Activated CD8-positive, alpha-beta memory T cell treated with anti-CD3 and anti-CD28 coated beads, Interleukin-2, amount 50 U/mL, for 24 hours (primary cell): ENCODE measurements at regions not wholly inside any gene's neighbourhood (a gene's known extent, or its start where the extent isn't known, plus 50 kb on each side); places are given as distances from the start of the nearest gene placed in this dataset.
A peak's percentile ranks its signal among the peaks of the same experiment; 100 is the strongest.
"Not testable (repeated sequence)": the region's sequence is repeated elsewhere in the genome, so short reads cannot be mapped to it uniquely, and the experiment has no call there.

Source experiments
- DNase-seq: peaks from one replicate; pipeline ENCODE4 v3.0.0-alpha.2; 2020; ENCODE audit errors: extremely low read depth

DNA sequence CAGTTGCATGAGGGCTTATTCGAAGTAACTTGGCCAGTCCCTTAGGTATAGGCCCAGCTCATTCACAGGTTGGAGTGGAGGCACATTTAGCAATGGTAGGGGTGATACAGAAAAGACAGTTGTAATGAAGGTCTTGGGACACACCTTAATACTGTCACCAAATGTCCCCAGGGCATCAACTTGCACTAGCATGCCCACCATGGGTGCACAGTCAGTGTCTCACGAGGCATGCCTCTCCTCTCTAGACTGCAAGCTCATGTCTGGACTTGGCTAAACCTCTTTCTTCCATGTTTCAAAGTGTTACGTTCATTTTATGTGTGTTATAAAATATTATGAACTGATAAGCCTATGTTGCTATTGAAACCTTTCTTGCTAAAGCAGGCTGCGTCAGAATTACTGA is 124.0 kb upstream of the ECI2 start:
- DNase-seq, result no peak

DNA sequence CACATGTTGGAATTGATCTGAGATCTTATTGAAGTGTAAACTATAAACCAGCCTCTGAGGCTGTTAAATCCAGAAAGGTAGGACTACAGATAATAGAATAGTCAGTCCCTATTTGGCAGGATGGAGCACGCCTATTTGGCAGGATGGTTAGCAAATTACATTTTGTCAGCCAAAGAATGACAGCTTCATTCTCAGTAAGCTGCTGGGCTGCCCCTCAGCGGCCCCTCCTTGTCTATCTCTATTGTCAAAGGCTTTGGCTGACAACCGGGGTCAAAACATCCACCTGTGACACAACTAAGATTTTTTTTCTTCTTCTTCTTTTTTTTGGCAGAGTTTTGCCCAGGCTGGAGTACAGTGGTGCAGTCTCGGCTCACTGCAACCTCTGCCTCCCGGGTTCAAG is 123.4 kb upstream of the ECI2 start:
- DNase-seq, result no peak

DNA sequence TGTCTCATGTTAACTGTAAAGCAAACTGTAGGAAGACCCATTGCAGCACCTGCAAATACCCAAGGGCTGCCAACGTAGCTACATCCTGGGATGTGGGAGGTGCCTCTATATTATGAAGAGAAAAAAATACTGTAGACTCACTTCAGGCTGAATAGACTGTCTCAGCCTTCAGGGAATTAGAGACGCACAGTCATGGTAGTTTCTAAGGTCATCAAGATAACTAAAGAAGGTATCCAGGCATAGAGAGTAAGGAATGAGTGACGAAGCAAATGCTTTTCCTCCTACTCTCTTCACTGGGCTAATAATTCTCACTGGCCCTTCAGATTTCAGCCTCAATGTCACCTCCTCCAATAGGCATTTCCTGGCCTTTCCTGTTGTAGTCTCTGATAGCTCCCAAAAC is 121.6 kb upstream of the ECI2 start:
- DNase-seq, result no peak

DNA sequence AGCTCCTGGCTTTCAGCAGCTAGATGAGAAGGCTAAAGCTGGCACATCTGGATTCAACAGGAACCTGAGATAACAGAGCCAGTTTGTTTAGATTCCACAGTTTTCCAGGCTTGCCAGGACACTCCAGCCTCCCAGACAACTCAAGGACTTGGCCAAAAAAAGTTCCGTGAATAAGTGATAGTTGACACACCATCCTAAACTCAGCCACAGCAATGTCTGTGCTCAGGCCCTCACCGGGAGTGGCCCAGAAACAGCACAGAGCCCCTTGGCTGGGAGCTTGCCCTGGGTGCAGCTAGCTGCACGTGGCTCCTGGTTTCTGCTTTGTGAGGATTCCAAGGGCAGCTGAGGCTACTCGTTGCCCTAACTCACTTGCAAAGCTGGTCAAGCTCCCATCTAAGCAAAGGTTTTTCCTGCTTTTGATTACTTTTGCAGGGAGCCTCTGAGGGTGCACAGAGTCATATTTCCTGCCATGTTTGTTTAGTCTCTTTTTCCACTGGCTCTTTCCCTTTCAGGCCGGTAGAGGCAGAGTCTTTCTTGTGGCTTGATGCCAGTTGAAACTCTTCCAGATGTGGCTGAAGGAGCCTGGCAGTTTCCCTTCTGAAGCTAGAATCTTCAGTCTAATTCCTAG is 118.3 kb upstream of the ECI2 start:
- DNase-seq, result no peak

DNA sequence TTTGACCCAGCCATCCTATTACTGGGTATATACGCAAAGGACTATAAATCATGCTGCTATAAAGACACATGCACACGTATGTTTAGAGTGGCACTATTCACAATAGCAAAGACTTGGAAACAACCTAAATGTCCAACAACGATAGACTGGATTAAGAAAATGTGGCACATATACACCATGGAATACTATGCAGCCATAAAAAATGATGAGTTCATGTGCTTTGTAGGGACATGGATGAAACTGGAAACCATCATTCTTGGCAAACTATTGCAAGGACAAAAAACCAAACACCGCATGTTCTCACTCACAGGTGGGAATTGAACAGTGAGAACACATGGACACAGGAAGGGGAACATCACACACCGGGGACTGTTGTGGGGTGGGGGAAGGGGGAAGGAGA is 117.1 kb upstream of the ECI2 start:
- not testable (repeated sequence) for DNase-seq

DNA sequence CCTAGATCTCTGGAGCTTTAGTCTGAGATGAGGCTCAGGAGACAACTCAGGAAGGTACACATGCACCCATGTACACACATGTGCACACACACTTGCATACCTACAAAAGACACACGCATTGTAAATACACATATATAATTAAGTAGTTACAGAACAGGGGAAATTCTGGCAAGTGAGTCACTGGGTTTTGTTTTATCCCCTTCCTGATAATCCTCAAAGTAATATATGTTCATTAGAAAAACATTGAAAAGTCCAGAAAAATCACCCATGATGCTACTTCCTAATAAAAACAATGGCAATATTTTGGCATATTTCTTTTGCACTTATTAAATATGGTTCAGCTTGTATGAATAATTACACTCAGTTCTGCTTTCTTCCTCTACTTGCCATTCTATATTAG is 115.3 kb upstream of the ECI2 start:
- no peak for DNase-seq

DNA sequence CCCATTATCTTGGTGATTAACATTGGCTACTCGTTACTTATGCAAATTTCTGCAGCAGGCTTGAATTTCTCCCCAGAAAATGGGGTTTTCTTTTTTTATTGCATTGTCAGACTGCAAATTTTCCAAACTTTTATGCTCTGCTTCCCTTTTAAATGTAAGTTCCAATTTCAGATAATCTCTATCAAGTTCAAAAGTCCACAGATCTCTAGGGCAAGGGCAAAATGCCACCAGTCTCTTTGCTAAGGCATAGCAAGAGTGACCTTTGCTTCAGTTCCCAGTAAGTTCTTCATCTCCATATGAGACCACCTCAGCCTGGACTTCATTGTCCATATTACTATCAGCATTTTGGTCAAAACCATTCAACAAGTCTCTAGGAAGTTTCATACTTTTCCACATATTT is 108.5 kb upstream of the ECI2 start:
- DNase-seq, result not testable (repeated sequence)

DNA sequence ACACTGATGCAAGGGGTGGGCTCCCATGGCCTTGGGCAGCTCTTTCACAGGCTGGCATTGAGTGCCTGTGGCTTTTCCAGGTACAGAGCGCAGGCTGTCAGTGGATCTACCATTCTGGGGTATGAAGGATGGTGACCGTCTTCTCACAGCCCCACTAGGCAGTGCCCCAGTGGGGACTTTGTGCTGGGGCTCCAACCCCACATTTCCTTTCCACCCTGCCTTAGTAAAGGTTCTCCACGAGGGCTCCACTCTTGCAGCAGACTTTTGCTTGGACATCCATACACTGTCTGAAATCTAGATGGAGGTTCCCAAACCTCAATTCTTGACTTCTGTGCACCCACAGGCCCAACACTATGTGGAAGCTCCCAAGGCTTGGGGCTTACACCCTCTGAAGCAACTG is 107.9 kb upstream of the ECI2 start:
- DNase-seq, result no peak

DNA sequence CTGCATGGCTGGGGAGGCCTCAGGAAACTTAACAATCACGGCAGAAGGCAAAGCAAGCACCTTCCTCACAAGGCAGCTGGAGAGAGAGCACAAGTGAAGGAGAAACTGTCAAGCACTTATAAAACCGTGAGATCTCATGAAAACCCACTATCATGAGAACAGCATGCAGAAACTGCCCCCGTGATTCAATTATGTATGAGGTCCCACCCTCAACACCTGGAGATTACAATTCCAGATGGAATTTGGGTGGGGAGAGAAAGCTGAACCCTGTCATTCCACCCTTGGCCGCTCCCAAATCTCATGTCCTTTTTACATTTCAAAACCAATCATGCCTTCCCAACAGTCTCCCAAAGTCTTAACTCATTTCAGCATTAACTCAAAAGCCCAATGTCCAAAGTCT is 107.2 kb upstream of the ECI2 start:
- no peak for DNase-seq

DNA sequence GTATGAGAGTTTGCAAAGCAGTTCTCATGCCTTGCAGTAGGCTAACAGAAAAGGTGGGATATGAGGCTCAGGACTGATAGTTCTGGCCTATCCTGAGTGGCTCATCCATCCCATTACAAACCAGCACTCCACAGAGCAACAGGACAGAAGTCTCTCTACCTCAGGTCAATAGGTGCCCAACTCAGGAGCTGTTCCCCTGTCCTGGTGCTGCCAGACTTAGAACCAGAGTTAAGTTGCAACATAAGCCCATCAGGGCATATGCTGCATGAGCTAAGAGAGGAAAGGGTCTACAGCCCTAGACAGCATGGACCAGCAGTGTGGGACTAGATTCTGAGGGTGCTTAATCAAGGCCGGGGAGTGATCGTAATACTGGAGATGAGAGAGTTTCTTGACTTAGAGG is 104.8 kb upstream of the ECI2 start:
- DNase-seq, result no peak

DNA sequence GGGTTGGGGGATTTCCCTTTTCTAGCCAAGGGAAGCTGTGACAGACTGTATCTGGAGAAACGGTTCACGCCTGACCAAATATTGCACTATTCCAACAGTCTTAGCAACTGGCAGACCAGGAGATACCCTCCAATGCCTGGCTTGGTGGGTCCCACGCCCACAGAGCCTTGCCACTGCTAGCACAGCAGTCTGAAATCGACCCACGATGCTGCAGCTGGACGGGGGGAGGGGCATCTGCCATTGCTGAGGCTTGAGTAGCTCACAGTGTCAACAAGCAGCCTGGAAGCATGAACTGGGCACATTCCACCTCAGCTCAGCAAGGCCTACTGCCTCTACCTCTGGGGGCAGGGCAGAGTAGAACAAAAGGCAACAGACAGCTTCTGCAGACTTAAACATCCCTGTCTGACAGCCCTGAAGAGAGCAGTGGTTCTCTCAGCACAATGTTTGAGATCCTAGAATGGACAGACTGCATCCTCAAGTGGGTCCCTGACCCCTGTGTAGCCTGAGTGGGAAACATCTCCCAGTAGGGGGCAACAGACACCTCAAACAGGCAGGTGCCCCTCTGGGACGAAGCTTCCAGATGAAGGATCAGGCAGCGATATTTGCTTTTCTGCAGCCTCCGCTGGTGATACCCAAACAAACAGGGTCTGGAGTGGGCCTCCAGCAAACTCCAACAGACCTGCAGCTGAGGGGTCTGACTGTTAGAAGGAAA is 89.9 kb upstream of the ECI2 start:
- no peak for DNase-seq

DNA sequence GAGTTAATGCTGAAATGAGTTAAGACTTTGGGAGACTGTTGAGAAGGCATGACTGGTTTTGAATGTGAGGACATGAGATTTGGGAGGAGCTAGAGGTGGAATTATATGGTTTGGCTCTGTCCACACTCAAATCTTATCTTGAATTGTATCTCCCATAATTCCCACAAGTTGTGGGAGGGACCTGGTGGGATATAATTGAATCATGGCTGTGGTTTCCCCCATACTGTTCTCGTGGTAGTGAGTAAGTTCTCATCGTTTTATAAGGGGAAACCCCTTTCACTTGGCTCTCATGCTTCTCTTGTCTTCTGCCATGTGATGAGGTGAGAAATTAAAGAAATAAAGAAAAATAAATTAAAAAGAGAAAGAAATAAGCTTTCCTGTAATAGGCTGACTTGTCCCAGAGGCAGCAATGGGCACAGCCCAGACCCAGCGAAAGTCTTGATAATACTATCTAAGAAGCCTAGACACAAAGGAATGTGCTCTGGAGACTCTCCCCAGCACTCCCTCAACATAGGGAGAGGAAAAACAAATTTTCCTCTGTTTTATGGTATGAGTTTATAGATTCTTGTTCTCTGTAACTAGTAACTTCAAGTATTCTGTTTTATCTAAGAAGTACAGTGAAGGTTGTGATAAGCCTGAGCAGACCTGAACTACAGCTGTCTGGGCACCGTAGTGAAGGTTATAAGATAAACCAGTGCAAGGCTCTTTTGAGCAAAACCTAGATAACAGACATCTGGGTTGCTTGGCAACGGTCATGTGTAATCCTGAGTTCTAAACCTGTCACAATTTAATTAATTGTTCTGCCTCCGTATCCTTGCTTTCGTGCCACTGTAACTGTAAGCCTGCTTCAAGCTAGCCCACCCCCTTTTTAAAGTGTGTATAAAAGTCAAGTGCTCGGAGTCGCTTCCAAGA is 88.9 kb upstream of the ECI2 start:
- no peak for DNase-seq

DNA sequence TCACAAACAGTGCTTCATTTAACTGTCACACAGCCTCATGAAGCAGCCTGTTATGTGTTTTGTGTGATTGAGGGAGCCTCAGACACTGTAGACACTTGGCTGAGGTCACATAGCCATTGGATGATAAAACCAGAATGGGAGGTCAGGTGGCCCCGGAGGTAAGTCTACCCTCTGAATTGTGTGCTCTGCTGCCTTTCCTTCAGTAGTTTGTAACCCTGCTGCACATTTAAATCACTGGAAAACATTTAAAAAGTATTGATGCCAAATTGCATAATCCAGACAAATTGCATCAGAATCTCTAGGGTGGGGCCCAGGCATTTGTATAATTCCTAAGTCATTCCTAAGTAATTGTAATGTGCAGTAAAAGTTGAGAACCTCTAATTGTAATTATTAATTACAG is 85.2 kb upstream of the ECI2 start:
- no peak for DNase-seq

DNA sequence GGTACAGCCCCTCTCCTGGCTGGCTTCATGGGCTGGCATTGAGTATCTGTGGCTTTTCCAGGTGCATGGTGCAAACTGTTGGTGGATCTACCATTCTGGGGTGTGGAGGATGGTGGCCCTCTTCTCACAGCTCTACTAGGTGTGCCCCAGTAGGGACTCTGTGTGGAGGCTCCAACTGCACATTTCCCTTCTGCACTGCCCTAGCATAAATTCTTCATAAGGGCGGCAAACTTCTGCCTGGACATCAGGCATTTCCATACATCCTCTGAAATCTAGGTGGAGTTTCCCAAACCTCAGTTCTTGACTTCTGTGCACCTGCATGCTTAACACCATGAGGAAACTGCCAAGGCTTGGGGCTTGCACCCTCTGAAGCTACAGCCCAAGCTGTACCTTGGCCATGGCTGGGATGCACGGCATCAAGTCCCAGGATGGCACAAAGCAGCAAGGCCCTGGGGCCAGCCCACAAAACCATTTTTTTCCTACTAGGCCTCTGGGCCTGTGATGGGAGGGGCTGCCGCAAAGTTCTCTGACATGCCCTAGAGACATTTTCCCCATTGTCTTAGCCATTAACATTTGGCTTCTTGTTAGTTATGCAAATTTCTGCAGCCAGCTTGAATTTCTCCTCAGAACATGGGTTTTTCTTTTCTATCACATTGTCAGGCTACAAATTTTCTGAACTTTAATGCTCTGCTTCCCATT is 83.4 kb upstream of the ECI2 start:
- not testable (repeated sequence) for DNase-seq

DNA sequence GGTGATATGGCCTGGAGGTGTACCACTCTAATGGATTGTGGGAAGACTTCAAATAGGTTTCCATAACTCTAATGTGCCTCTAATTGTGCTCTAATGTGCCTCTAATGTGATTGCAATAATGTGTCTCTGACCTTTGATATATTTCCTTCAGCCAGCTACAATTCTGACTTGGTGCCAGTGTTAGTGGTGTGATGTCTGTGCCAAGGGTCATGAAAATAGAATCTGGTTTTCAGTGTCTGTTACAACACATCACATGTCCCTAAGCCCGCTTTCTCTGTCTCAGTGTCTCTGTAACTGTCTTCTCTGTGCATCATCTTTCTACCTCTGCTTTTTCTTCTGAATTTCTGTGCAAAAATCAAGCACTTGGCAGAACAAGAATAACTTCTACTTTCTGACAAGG is 77.2 kb upstream of the ECI2 start:
- DNase-seq, result no peak

DNA sequence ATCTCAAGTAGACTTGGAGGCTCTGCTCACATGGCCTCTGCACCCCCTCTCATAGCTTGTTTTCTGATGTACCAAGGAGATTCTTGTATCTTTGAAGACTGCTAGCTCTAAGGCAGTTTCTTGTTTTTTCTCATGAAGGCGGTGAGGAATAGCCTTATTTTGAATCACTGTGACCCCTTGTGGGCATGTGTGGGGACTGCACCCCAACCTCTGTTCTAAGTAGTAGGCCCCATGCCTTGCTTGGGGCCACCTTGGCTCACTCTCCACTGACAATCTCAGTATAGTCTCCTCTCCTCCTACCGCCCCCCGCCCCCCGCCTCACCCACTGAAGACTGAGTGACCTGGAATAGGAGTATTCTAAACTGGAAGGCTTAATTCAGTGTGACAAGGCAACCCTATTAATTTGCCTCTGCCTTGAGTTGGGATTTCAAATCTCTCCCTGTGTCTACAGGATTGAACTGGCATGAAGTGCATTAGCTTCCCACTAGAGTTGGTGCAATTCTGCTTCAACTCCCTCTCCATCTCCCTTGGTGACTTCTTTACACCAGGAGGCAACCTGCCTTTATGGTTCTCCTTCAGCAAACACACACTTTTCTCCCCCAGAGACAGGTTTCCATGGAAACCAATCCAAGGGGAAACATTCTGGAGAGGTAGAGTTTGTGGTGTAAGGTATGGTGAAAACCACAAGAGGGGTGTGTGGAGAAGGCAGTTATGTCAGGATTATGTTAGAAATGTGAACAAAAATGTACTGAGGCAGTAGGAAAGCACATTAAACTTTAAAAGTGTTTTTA is 75.4 kb upstream of the ECI2 start:
- peak; percentile 30 for DNase-seq

DNA sequence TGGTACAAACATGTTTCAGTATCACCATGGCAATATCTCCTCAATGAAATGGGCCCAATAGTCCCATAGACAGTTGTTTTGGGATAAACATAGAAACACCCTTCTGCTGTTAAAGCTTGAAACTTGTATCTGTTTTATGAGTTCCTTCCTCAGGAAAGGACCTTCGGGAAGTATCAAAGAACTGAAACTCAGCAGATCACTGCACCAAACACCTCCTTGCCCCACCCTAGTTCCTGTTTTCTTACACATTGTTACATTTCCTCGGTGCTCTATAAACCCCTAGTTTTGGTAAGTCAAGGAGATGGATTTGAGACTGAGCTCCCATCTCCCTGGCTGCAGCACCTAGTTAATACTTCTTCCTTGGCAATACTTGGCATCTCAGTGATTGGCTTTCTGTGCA is 73.8 kb upstream of the ECI2 start:
- DNase-seq, result no peak

DNA sequence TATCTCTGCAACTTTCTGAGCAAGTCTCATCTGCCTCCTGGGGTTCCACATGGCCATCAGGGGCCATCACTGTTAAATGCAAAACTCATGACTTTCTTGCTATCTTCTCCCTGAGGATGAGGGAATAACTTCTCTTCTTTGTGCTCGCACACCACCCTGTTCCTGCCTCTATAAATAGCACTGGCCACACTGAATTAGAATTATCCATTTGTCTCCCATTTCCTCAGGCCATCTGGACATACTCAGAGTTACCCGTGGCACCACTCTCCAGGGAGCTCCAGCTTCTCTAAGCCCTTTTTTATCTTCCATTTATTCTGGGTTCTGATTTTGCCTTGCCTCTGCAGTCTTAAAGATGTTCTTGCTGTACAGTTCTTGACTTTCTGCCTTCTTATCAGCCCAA is 72.8 kb upstream of the ECI2 start:
- no peak for DNase-seq

DNA sequence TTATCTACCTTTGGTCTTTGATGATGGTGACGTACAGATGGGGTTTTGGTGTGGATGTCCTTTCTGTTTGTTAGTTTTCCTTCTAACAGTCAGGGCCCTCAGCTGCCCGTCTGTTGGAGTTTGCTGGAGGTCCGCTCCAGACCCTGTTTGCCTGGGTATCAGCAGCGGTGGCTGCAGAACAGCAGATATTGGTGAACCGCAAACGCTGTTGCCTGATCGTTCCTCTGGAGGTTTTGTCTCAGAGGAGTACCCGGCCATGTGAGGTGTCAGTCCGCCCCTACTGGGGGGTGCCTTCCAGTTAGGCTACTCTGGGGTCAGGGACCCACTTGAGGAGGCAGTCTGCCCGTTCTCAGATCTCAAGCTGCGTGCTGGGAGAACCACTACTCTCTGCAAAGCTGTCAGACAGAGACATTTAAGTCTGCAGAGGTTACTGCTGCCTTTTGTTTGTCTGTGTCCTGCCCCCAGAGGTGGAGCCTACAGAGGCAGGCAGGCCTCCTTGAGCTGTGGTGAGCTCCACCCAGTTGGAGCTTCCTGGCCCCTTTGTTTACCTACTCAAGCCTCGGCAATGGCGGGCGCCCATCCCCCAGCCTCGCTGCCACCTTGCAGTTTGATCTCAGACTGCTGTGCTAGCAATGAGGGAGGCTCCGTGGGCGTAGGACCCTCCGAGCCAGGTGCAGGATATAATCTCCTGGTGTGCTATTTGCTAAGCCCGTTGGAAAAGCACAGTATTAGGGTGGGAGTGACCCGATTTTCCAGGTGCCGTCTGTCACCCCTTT is 68.5 kb upstream of the ECI2 start:
- DNase-seq, result not testable (repeated sequence)

DNA sequence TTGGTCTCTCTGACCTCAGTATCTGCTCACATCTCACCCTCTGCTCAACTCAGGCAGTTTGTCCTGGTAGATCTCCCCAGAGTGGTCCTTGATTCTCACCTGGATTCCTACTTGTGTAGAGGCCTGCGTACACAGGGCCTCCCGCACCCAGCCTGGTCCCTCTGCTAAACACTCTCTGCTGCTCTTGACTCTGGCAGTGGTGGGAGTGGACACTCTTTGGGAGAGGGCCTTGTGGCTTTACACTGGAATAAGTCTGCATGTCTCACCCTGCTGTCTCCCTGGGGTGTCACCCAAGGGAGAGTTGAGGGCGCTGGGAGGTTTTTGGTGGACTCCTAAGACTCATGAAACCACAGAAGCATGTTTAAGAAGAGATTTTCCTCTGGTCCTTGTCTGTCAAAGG is 57.3 kb upstream of the ECI2 start:
- DNase-seq, result no peak

DNA sequence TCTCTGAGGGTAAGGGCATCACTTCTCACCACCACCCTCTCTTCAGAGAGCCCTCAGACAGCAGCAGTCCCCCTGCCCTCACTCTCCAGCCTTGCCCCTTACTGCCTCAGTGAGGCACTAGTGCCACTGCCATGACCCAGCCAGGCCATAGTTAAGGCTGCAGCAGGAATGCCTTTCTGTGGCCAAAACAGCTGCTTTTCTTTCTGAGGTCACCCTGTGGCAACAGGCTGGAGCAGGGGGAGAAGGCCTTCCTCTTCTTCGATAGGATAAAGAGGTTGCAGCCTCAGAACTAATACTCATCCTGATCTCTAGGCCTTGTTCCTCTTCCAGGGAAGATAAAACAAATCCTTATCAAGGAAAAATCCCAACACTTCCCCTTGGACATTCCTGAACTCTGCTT is 56.8 kb upstream of the ECI2 start:
- no peak for DNase-seq
